ENCODE measurements at regions not wholly inside any gene's neighbourhood (a gene's known extent, or its start where the extent isn't known, plus 50 kb on each side); places are given as distances from the start of the nearest gene placed in this dataset.

- ATAC-seq, result no peak
- no peak for TF ChIP-seq POLR2A (IDR thresholded peaks at IDR 0.05)
- no peak for TF ChIP-seq CTCF (IDR thresholded peaks at IDR 0.05)
- no peaks in the 10 kb centered on the region for H3K36me3 ChIP-seq
These were observed 122.9 kb upstream of the ZMIZ1 start for GRCh38 chr10:78945838-78946237.

GRCh38 chr10:78947226-78947625, 121.5 kb upstream of the ZMIZ1 start:
- intact Hi-C loops (cut with DNase I), result no loop called here
- Histone ChIP-seq H3K9me3 (no peaks in the 10 kb centered on the region), H3K36me3 (no peaks in the 10 kb centered on the region), H3K4me3 (no peak overlapping the region), H3K27me3 (no peaks in the 10 kb centered on the region), H3K4me1 (no peaks in the 10 kb centered on the region), H3K27ac (no peak overlapping the region)
- WGBS (ENCODE audit: insufficient coverage, low coverage, low lambda C conversion rate, missing lambda C conversion rate), result no CpG with 5 or more reads among the region's 6 CpGs
- ATAC-seq (no peak), DNase-seq (no peak)
- TF ChIP-seq POLR2A (IDR thresholded peaks at IDR 0.05) (no peak), CTCF (IDR thresholded peaks at IDR 0.05) (no peak)

More at GRCh38 chr10:78945838-78946237, 122.9 kb upstream of the ZMIZ1 start:
- intact Hi-C loops (cut with DNase I), result no loop called here
- no peak for DNase-seq
- Histone ChIP-seq H3K4me3 (no peak overlapping the region), H3K27me3 (no peaks in the 10 kb centered on the region), H3K4me1 (no peaks in the 10 kb centered on the region), H3K27ac (no peak overlapping the region), H3K9me3 (no peaks in the 10 kb centered on the region)
- WGBS (ENCODE audit: insufficient coverage, low coverage, low lambda C conversion rate, missing lambda C conversion rate), result 91% methylated on average over 4 of the region's 4 CpGs

GRCh38 chr10:78947733-78948132, 121.0 kb upstream of the ZMIZ1 start:
- no peak for TF ChIP-seq CTCF (IDR thresholded peaks at IDR 0.05)
- TF ChIP-seq POLR2A (IDR thresholded peaks at IDR 0.05), result no peak
- no peaks in the 10 kb centered on the region for H3K36me3 ChIP-seq
- no CpG with 5 or more reads among the region's 2 CpGs for WGBS (ENCODE audit: insufficient coverage, low coverage, low lambda C conversion rate, missing lambda C conversion rate)
- H3K27me3 ChIP-seq, result no peaks in the 10 kb centered on the region
- ATAC-seq, result no peak
- H3K9me3 ChIP-seq, result no peaks in the 10 kb centered on the region
- intact Hi-C loops (cut with DNase I), result no loop called here
- no peak for DNase-seq
- H3K27ac ChIP-seq, result no peak overlapping the region
- H3K4me3 ChIP-seq, result no peak overlapping the region
- no peaks in the 10 kb centered on the region for H3K4me1 ChIP-seq

- Histone ChIP-seq H3K27ac (no peak overlapping the region), H3K36me3 (no peaks in the 10 kb centered on the region), H3K4me1 (no peaks in the 10 kb centered on the region), H3K27me3 (no peaks in the 10 kb centered on the region), H3K4me3 (no peak overlapping the region), H3K9me3 (no peaks in the 10 kb centered on the region)
- ATAC-seq, result no peak
- no CpG with 5 or more reads among the region's 6 CpGs for WGBS (ENCODE audit: insufficient coverage, low coverage, low lambda C conversion rate, missing lambda C conversion rate)
- TF ChIP-seq POLR2A (IDR thresholded peaks at IDR 0.05) (no peak), CTCF (IDR thresholded peaks at IDR 0.05) (no peak)
- no peak for DNase-seq
- intact Hi-C loops (cut with DNase I), result no loop called here
These were observed 120.1 kb upstream of the ZMIZ1 start for GRCh38 chr10:78948621-78949030.

All from right lobe of liver (tissue), 6 donors.